GM21381 (cell line): ENCODE measurements at regions not wholly inside any gene's neighbourhood (a gene's known extent, or its start where the extent isn't known, plus 50 kb on each side); places are given as distances from the start of the nearest gene placed in this dataset.
"Not testable (repeated sequence)": the region's sequence is repeated elsewhere in the genome, so short reads cannot be mapped to it uniquely, and the experiment has no call there.

ENCODE experiments used
- ATAC-seq: cut with Tn5 transposase; IDR thresholded peaks from one replicate; pipeline ENCODE4 v1.9.1; 2021; ENCODE audit warnings: mild to moderate bottlenecking, moderate library complexity; ENCODE audit not compliant: unreplicated experiment

GRCh38 chr11:81602508-81602907 is 1131.2 kb downstream of the FAM181B start:
- ATAC-seq = no peak

- ATAC-seq = no peak
Observed at GRCh38 chr11:81596704-81597103, 1137.0 kb downstream of the FAM181B start.

GRCh38 chr11:81585390-81585933 is 1148.2 kb downstream of the FAM181B start:
- ATAC-seq = no peak

- no peak for ATAC-seq
Observed at GRCh38 chr11:81579339-81579738, 1154.3 kb downstream of the FAM181B start.

GRCh38 chr11:81578571-81578970 is 1155.1 kb downstream of the FAM181B start:
- no peak for ATAC-seq

- ATAC-seq = no peak
Observed at GRCh38 chr11:81574301-81574700, 1159.4 kb downstream of the FAM181B start.

- ATAC-seq = no peak
Observed at GRCh38 chr11:81573367-81573766, 1160.3 kb downstream of the FAM181B start.

- no peak for ATAC-seq
Observed at GRCh38 chr11:81570669-81571068, 1163.0 kb downstream of the FAM181B start.

GRCh38 chr11:81569999-81570398 is 1163.7 kb downstream of the FAM181B start:
- no peak for ATAC-seq

GRCh38 chr11:81568918-81569317 is 1164.7 kb downstream of the FAM181B start:
- no peak for ATAC-seq

- no peak for ATAC-seq
Observed at GRCh38 chr11:81548123-81548522, 1185.5 kb downstream of the FAM181B start.

- ATAC-seq = not testable (repeated sequence)
Observed at GRCh38 chr11:81539806-81540205, 1193.9 kb downstream of the FAM181B start.

- ATAC-seq = no peak
Observed at GRCh38 chr11:81515566-81515965, 1218.1 kb downstream of the FAM181B start.

- ATAC-seq = peak; percentile 70
Observed at GRCh38 chr11:81497202-81497804, 1236.4 kb downstream of the FAM181B start.

- no peak for ATAC-seq
Observed at GRCh38 chr11:81496601-81497000, 1237.1 kb downstream of the FAM181B start.

GRCh38 chr11:81495699-81496292 is 1237.9 kb downstream of the FAM181B start:
- no peak for ATAC-seq

GRCh38 chr11:81494431-81494830 is 1239.2 kb downstream of the FAM181B start:
- no peak for ATAC-seq

GRCh38 chr11:81492923-81493445 is 1240.7 kb downstream of the FAM181B start:
- ATAC-seq = no peak

GRCh38 chr11:81487109-81487508 is 1246.6 kb downstream of the FAM181B start:
- ATAC-seq = no peak

- no peak for ATAC-seq
Observed at GRCh38 chr11:81484196-81484595, 1249.5 kb downstream of the FAM181B start.

GRCh38 chr11:81477277-81477676 is 1256.4 kb downstream of the FAM181B start:
- ATAC-seq = no peak

- ATAC-seq = no peak
Observed at GRCh38 chr11:81476345-81476744, 1257.3 kb downstream of the FAM181B start.
